Activated T-helper 1 cell treated with Interleukin-2 at 50 U/mL for 16 hours (primary cell): ENCODE measurements at regions not wholly inside any gene's neighbourhood (a gene's known extent, or its start where the extent isn't known, plus 50 kb on each side); places are given as distances from the start of the nearest gene placed in this dataset.

ENCODE experiments used
- DNase-seq: peaks from one replicate; pipeline ENCODE4 v3.0.0-alpha.2; 2020; ENCODE audit warnings: low read depth

- no peak for DNase-seq
Observed at GRCh38 chr2:120977582-120978358, 242.1 kb downstream of the GLI2 start.

DNA sequence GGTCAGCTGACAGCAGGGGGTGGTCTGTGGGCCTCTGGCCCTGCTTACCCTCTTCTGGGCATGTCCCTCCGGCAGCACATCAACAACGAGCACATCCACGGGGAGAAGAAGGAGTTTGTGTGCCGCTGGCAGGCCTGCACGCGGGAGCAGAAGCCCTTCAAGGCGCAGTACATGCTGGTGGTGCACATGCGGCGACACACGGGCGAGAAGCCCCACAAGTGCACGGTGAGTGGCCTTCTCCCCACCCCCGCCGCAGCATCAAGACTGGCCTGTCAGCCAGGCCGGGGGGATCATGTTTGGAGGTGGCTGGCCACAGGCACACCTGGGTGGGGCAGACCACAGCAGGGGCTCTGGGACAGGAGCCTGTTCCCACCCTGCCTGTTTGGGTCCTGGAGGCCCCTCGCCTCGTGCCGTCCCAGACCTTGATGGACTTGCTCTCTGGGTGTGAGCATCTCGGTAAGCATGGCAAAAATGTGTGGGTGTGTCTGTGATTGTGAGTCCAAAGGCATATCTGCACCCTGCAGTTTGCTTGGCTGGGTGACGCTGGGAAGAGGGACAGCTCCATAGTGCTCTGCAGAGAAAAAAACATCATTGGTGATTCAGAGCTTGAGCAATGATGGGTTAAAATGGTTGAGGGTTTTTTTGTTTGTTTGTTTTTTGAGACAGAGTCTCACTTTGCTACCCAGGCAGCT, 242.8 kb downstream of the GLI2 start:
- DNase-seq, result no peak

DNA sequence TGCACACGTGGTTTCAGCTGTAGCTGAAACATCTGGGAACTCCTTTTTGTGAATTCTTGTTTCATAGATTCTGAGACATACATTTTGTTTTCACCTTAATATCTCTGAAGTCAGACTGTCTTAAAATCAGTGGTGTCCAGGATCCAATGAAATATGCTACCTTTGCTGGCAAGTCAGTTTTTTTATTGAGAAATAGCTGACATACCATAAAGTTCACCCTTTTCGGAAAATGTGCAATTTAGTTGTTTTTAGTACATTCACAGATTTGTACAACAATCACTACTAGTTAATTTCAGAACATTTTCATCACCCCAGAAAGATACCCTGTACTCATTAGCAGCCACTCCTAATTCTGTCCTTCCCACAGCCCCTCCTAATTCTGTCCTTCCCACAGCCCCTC, 243.7 kb downstream of the GLI2 start:
- no peak for DNase-seq

DNA sequence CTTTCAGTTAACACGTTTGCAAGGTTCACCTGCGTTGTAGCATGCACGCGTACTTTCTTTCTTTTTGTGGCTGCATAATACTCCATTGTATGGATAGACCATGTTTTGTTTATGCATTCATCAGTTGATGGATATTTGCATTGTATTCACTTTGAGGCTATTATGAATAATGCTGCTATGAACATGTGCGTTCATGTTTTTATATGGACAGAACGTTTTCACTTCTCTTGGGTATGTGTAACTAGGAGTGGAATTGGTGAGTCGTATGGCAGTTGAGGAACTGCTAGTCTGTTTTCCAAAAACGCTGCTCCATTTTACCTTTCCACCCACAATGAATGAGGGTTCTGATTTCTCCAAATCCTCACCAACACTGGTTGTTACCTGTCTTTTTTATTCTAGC, 244.3 kb downstream of the GLI2 start:
- no peak for DNase-seq

DNA sequence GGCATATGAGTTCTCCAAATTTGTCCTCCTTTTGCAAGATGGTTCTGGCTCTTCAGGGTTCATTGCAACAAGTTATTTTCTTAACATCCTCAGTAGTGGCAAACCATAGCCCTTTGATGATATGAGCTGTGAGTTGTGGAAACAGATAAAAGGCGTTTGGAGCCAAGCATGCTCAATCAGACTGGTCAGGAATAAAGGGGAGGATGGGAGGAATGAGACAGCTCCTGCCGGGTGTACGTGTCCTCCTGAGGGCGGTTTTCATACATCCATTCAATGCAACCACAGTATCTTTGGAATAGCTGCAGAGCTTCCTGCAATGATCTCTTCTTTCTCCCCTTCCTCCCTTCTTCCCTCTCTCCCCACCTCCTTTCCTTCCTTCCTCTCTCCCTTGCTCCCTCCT, 245.8 kb downstream of the GLI2 start:
- no peak for DNase-seq

GRCh38 chr2:120982598-120982997, 246.9 kb downstream of the GLI2 start:
- no peak for DNase-seq

GRCh38 chr2:120983344-120983743, 247.7 kb downstream of the GLI2 start:
- no peak for DNase-seq

GRCh38 chr2:120984046-120984445, 248.4 kb downstream of the GLI2 start:
- no peak for DNase-seq

- DNase-seq, result no peak
Observed at GRCh38 chr2:120984452-120985173, 248.9 kb downstream of the GLI2 start.

- no peak for DNase-seq
Observed at GRCh38 chr2:120985174-120985996, 249.7 kb downstream of the GLI2 start.

- no peak for DNase-seq
Observed at GRCh38 chr2:120985997-120986651, 250.5 kb downstream of the GLI2 start.

DNA sequence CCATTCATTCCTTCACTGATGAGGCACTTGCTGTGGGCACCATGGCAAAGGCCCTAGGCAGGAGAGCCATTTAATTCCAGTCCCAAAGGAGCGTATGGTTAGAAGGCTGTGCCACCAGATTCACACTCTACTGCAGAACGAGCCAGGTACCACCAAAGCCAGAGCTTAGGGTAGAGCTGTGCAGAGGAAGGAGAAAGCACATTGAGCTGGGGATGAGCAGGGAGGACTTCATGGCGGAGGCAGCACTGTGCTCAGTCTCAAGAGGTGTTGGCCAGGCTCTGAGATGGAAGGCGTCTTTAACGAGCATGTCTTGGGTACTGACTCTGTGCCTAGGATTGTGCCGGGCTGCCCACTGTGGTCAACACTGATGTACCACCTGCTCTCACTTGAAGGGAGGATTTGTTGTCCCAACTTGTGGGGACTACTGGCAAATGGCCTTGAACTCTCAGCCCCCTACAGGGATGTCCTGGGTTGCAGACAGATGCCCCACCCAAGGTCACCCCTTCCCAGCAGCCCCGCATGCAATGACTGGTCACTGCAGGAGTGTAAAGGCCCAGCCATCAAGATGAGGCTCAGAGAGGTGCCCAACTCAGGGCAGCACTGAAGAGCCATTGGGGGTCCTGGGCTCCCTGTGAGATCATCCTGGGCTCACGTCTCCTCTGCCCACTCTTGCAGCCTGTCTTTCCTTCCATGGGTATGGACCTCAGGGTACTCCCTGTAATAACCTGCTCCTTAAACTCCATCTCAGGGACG, 251.4 kb downstream of the GLI2 start:
- no peak for DNase-seq

- DNase-seq, result no peak
Observed at GRCh38 chr2:120988051-120988699, 252.5 kb downstream of the GLI2 start.

DNA sequence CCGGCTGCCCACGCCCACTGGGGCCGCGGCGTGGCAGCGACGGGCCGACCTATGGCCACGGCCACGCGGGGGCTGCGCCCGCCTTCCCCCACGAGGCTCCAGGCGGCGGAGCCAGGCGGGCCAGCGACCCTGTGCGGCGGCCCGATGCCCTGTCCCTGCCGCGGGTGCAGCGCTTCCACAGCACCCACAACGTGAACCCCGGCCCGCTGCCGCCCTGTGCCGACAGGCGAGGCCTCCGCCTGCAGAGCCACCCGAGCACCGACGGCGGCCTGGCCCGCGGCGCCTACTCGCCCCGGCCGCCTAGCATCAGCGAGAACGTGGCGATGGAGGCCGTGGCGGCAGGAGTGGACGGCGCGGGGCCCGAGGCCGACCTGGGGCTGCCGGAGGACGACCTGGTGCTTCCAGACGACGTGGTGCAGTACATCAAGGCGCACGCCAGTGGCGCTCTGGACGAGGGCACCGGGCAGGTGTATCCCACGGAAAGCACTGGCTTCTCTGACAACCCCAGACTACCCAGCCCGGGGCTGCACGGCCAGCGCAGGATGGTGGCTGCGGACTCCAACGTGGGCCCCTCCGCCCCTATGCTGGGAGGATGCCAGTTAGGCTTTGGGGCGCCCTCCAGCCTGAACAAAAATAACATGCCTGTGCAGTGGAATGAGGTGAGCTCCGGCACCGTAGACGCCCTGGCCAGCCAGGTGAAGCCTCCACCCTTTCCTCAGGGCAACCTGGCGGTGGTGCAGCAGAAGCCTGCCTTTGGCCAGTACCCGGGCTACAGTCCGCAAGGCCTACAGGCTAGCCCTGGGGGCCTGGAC, 253.2 kb downstream of the GLI2 start:
- no peak for DNase-seq

DNA sequence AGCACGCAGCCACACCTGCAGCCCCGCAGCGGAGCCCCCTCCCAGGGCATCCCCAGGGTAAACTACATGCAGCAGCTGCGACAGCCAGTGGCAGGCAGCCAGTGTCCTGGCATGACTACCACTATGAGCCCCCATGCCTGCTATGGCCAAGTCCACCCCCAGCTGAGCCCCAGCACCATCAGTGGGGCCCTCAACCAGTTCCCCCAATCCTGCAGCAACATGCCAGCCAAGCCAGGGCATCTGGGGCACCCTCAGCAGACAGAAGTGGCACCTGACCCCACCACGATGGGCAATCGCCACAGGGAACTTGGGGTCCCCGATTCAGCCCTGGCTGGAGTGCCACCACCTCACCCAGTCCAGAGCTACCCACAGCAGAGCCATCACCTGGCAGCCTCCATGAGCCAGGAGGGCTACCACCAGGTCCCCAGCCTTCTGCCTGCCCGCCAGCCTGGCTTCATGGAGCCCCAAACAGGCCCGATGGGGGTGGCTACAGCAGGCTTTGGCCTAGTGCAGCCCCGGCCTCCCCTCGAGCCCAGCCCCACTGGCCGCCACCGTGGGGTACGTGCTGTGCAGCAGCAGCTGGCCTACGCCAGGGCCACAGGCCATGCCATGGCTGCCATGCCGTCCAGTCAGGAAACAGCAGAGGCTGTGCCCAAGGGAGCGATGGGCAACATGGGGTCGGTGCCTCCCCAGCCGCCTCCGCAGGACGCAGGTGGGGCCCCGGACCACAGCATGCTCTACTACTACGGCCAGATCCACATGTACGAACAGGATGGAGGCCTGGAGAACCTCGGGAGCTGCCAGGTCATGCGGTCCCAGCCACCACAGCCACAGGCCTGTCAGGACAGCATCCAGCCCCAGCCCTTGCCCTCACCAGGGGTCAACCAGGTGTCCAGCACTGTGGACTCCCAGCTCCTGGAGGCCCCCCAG, 254.1 kb downstream of the GLI2 start:
- DNase-seq, result no peak

GRCh38 chr2:120990451-120990871, 254.8 kb downstream of the GLI2 start:
- DNase-seq, result no peak

DNA sequence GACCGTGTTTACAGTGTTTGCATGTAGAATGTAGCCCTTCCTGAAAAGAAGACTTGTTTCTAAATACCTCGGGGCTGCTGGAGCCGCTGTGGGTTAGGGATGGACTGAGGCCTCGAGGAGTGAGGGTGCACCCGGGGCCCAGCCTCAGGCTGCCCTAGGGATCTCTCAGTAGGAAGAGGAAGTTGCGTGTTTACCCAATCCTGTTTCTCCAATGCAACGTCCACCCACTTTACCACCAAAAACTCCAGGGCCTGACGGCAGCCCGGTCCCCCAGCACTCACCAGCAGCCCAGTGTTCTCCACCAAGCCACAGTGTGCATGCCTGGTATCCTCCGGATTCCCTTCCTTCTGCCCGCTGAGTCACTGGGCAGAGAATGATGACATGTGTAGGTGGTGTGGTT, 255.8 kb downstream of the GLI2 start:
- no peak for DNase-seq

DNA sequence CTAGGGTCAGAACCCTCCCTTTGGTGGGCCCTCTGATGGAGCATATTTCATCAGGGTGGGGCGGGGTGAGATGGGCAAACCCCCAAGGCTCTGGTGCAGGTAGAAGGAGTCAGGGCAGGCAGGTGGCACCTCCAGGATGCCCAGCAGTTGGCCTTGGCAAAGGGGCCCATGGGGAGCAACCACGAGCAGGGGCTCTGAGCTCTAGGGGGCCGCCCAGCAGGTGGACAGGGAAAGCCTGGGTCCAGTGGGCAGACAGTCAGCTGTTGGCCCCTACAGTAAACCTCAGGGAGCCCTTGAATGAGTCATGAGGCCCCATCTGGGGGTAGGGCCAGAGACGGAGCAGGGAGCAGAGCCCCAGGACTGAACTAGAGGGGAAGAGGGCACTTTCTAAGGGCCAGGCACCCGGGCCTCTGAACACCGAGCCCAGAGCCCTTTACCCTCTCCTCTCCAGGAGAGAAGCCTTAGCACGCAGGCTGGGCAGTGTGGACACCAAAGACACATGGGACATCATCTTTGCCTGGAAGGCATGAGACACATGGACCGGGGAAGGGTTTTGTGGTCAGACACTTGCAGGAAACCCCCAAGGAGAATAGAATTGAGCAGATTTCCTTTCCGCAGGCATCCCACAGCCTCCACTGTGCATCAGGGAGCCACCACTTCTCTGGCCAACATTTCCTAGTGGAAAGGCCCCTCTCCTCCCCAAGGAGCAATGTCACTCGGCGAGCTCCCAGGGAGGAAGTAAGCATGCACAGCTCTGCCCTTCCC, 257.3 kb downstream of the GLI2 start:
- DNase-seq, result no peak
